ENCODE measurements at regions not wholly inside any gene's neighbourhood (a gene's known extent, or its start where the extent isn't known, plus 50 kb on each side); places are given as distances from the start of the nearest gene placed in this dataset.

DNA sequence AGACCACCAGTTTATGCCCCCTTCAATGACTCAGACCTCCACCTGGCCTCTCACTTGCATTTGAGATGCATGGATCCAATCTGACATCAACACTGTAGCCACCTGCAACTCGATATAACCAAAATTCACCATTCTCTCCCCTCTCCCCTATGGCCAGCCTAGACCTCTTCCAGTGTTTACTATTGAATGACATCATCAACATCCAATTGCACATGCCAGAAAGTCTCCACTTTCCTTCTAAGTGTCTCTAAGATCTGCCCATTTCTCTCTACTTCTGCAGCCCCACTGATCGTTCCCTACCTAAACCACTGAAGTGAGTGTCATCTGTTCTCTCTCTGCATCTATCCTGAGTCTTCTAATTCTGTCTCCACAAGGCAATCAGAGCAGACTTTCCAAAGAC is 151.3 kb upstream of the APCDD1 start:
- TF ChIP-seq TAF1 (IDR thresholded peaks at IDR 0.05; ENCODE audit: low read depth) (no peak), TEAD4 (IDR thresholded peaks at IDR 0.05) (no peak), EP300 (IDR thresholded peaks at IDR 0.05; ENCODE audit: borderline replicate concordance) (no peak), YY1 (IDR thresholded peaks at IDR 0.05; ENCODE audit: low read depth) (no peak)

Data from Ishikawa (cell line).